ENCODE measurements at regions not wholly inside any gene's neighbourhood (a gene's known extent, or its start where the extent isn't known, plus 50 kb on each side); places are given as distances from the start of the nearest gene placed in this dataset.

- H3K9ac ChIP-seq = no peak overlapping the region
- no peak overlapping the region for H3K4me3 ChIP-seq
- H3K27me3 ChIP-seq = no peaks in the 10 kb centered on the region
- no peak overlapping the region for H3K27ac ChIP-seq
- no peaks in the 10 kb centered on the region for H3K4me1 ChIP-seq
- H3K36me3 ChIP-seq = no peaks in the 10 kb centered on the region
- no peak for TF ChIP-seq Cebpa-rat (IDR thresholded peaks at IDR 0.05)
- no peaks in the 10 kb centered on the region for H4K20me1 ChIP-seq
- H3K4me2 ChIP-seq = no peak overlapping the region
- no peaks in the 10 kb centered on the region for H3K9me3 ChIP-seq
Measured at GRCh38 chr10:61119573-61119972, 175.6 kb upstream of the RHOBTB1 start.

GRCh38 chr10:61115897-61116296, 171.9 kb upstream of the RHOBTB1 start:
- H3K36me3 ChIP-seq = no peaks in the 10 kb centered on the region
- no peak overlapping the region for H3K4me2 ChIP-seq
- no peak overlapping the region for H3K4me3 ChIP-seq
- no peak for TF ChIP-seq Cebpa-rat (IDR thresholded peaks at IDR 0.05)
- H4K20me1 ChIP-seq = no peaks in the 10 kb centered on the region
- no peaks in the 10 kb centered on the region for H3K4me1 ChIP-seq
- H3K9me3 ChIP-seq = no peaks in the 10 kb centered on the region
- no peak overlapping the region for H3K9ac ChIP-seq
- no peak overlapping the region for H3K27ac ChIP-seq
- no peaks in the 10 kb centered on the region for H3K27me3 ChIP-seq

GRCh38 chr10:61112771-61113170, 168.8 kb upstream of the RHOBTB1 start:
- no peaks in the 10 kb centered on the region for H4K20me1 ChIP-seq
- no peaks in the 10 kb centered on the region for H3K27me3 ChIP-seq
- TF ChIP-seq Cebpa-rat (IDR thresholded peaks at IDR 0.05) = no peak
- no peak overlapping the region for H3K4me3 ChIP-seq
- H3K4me1 ChIP-seq = no peaks in the 10 kb centered on the region
- no peaks in the 10 kb centered on the region for H3K9me3 ChIP-seq
- no peak overlapping the region for H3K27ac ChIP-seq
- no peaks in the 10 kb centered on the region for H3K36me3 ChIP-seq
- H3K4me2 ChIP-seq = no peak overlapping the region
- H3K9ac ChIP-seq = no peak overlapping the region

- Histone ChIP-seq H3K36me3 (no peaks in the 10 kb centered on the region), H3K4me1 (no peaks in the 10 kb centered on the region), H3K9me3 (no peaks in the 10 kb centered on the region), H3K27me3 (no peaks in the 10 kb centered on the region), H3K9ac (no peak overlapping the region), H4K20me1 (no peaks in the 10 kb centered on the region), H3K4me2 (no peak overlapping the region), H3K4me3 (no peak overlapping the region), H3K27ac (no peak overlapping the region)
- TF ChIP-seq Cebpa-rat (IDR thresholded peaks at IDR 0.05) = no peak
Measured at GRCh38 chr10:61110936-61111335, 167.0 kb upstream of the RHOBTB1 start.

- H3K4me1 ChIP-seq = no peaks in the 10 kb centered on the region
- H3K27ac ChIP-seq = no peak overlapping the region
- no peaks in the 10 kb centered on the region for H4K20me1 ChIP-seq
- no peaks in the 10 kb centered on the region for H3K9me3 ChIP-seq
- H3K9ac ChIP-seq = no peak overlapping the region
- no peak overlapping the region for H3K4me3 ChIP-seq
- no peaks in the 10 kb centered on the region for H3K27me3 ChIP-seq
- no peaks in the 10 kb centered on the region for H3K36me3 ChIP-seq
- no peak for TF ChIP-seq Cebpa-rat (IDR thresholded peaks at IDR 0.05)
- H3K4me2 ChIP-seq = no peak overlapping the region
Measured at GRCh38 chr10:61110188-61110844, 166.3 kb upstream of the RHOBTB1 start.

- Histone ChIP-seq H3K36me3 (no peaks in the 10 kb centered on the region), H3K9ac (no peak overlapping the region), H3K4me3 (no peak overlapping the region), H3K9me3 (no peaks in the 10 kb centered on the region), H3K27me3 (no peaks in the 10 kb centered on the region), H3K27ac (no peak overlapping the region), H3K4me1 (no peaks in the 10 kb centered on the region), H3K4me2 (no peak overlapping the region), H4K20me1 (no peaks in the 10 kb centered on the region)
- no peak for TF ChIP-seq Cebpa-rat (IDR thresholded peaks at IDR 0.05)
Measured at GRCh38 chr10:61108915-61109314, 164.9 kb upstream of the RHOBTB1 start.

- H3K27me3 ChIP-seq = no peaks in the 10 kb centered on the region
- H3K4me3 ChIP-seq = no peak overlapping the region
- TF ChIP-seq Cebpa-rat (IDR thresholded peaks at IDR 0.05) = no peak
- no peaks in the 10 kb centered on the region for H3K9me3 ChIP-seq
- H4K20me1 ChIP-seq = no peaks in the 10 kb centered on the region
- H3K27ac ChIP-seq = no peak overlapping the region
- H3K36me3 ChIP-seq = no peaks in the 10 kb centered on the region
- H3K9ac ChIP-seq = no peak overlapping the region
- peaks cover 11% of the 10 kb centered on the region for H3K4me1 ChIP-seq
- H3K4me2 ChIP-seq = no peak overlapping the region
Measured at GRCh38 chr10:61100887-61101286, 156.9 kb upstream of the RHOBTB1 start.

- Histone ChIP-seq H4K20me1 (no peaks in the 10 kb centered on the region), H3K27ac (no peak overlapping the region), H3K4me2 (no peak overlapping the region), H3K4me3 (no peak overlapping the region), H3K27me3 (no peaks in the 10 kb centered on the region), H3K36me3 (no peaks in the 10 kb centered on the region), H3K9me3 (no peaks in the 10 kb centered on the region), H3K4me1 (peaks cover 17% of the 10 kb centered on the region), H3K9ac (no peak overlapping the region)
- TF ChIP-seq Cebpa-rat (IDR thresholded peaks at IDR 0.05) = no peak
Measured at GRCh38 chr10:61099756-61100155, 155.8 kb upstream of the RHOBTB1 start.

- H3K4me1 ChIP-seq = peaks cover 21% of the 10 kb centered on the region
- H3K36me3 ChIP-seq = no peaks in the 10 kb centered on the region
- no peaks in the 10 kb centered on the region for H3K27me3 ChIP-seq
- H3K9ac ChIP-seq = no peak overlapping the region
- no peak overlapping the region for H3K4me2 ChIP-seq
- no peaks in the 10 kb centered on the region for H4K20me1 ChIP-seq
- TF ChIP-seq Cebpa-rat (IDR thresholded peaks at IDR 0.05) = no peak
- H3K9me3 ChIP-seq = no peaks in the 10 kb centered on the region
- no peak overlapping the region for H3K27ac ChIP-seq
- H3K4me3 ChIP-seq = no peak overlapping the region
Measured at GRCh38 chr10:61098966-61099365, 155.0 kb upstream of the RHOBTB1 start.

- H3K27ac ChIP-seq = no peak overlapping the region; the same call in 1 of the 2 replicates
- peak overlapping the region; percentile 59 for H3K4me2 ChIP-seq
- peaks cover 21% of the 10 kb centered on the region for H3K4me1 ChIP-seq
- H3K9ac ChIP-seq = no peak overlapping the region
- H3K4me3 ChIP-seq = no peak overlapping the region
- no peaks in the 10 kb centered on the region for H3K9me3 ChIP-seq
- H3K27me3 ChIP-seq = no peaks in the 10 kb centered on the region
- H3K36me3 ChIP-seq = no peaks in the 10 kb centered on the region
- no peak for TF ChIP-seq Cebpa-rat (IDR thresholded peaks at IDR 0.05)
- H4K20me1 ChIP-seq = no peaks in the 10 kb centered on the region
Measured at GRCh38 chr10:61097026-61097425, 153.0 kb upstream of the RHOBTB1 start.

GRCh38 chr10:61096056-61096455, 152.1 kb upstream of the RHOBTB1 start:
- no peaks in the 10 kb centered on the region for H3K27me3 ChIP-seq
- no peak for TF ChIP-seq Cebpa-rat (IDR thresholded peaks at IDR 0.05)
- no peaks in the 10 kb centered on the region for H4K20me1 ChIP-seq
- no peak overlapping the region for H3K27ac ChIP-seq
- no peaks in the 10 kb centered on the region for H3K36me3 ChIP-seq
- peaks cover 21% of the 10 kb centered on the region for H3K4me1 ChIP-seq
- H3K9me3 ChIP-seq = no peaks in the 10 kb centered on the region
- H3K9ac ChIP-seq = no peak overlapping the region
- H3K4me2 ChIP-seq = no peak overlapping the region
- H3K4me3 ChIP-seq = no peak overlapping the region

Data from BLaER1 (cell line).